Parathyroid adenoma (tissue), 2 donors: ENCODE measurements at regions not wholly inside any gene's neighbourhood (a gene's known extent, or its start where the extent isn't known, plus 50 kb on each side); places are given as distances from the start of the nearest gene placed in this dataset.

ENCODE experiments used
- H2AFZ ChIP-seq: fragments of 300-600 bp; sonication (generic); one replicate; pipeline ENCODE4 v1.7.0; 2017; ENCODE audit warnings: antibody characterized with exemption, mild to moderate bottlenecking
- H3K27ac ChIP-seq: fragments of 300-600 bp; sonication (generic); one replicate; pipeline ENCODE4 v1.7.0; 2017
- H3K27me3 ChIP-seq: fragments of 300-600 bp; sonication (generic); one replicate; pipeline ENCODE4 v1.7.0; 2017; ENCODE audit warnings: low read length; ENCODE audit not compliant: control insufficient read depth, insufficient read depth
- H3K36me3 ChIP-seq: fragments of 300-600 bp; sonication (generic); one replicate; pipeline ENCODE4 v1.7.0; 2017; ENCODE audit warnings: low read length; ENCODE audit not compliant: control insufficient read depth, insufficient read depth
- H3K4me1 ChIP-seq: fragments of 300-600 bp; sonication (generic); one replicate; pipeline ENCODE4 v1.7.0; 2017; ENCODE audit warnings: control low read depth
- H3K4me2 ChIP-seq: fragments of 300-600 bp; sonication (generic); one replicate; pipeline ENCODE4 v1.7.0; 2017; ENCODE audit warnings: low read length
- H3K4me3 ChIP-seq: fragments of 300-600 bp; sonication (generic); one replicate; pipeline ENCODE4 v1.7.0; 2017; ENCODE audit warnings: low read depth, low read length
- H3K79me2 ChIP-seq: fragments of 300-600 bp; sonication (generic); one replicate; pipeline ENCODE4 v1.7.0; 2017; ENCODE audit warnings: control low read depth
- H3K9ac ChIP-seq: fragments of 300-600 bp; sonication (generic); one replicate; pipeline ENCODE4 v1.7.0; 2017; ENCODE audit warnings: mild to moderate bottlenecking
- H3K9me3 ChIP-seq: fragments of 300-600 bp; sonication (generic); one replicate; pipeline ENCODE4 v1.7.0; 2017; ENCODE audit warnings: low read length; ENCODE audit not compliant: control insufficient read depth
- CTCF ChIP-seq: fragments of 300-600 bp; sonication (generic); IDR thresholded peaks from one replicate; pipeline ENCODE4 v1.7.0; 2017; ENCODE audit warnings: antibody characterized with exemption, mild to moderate bottlenecking
- donor health status: primary hyperparathyroidism.

- Histone ChIP-seq H3K9me3 (no peaks in the 10 kb centered on the region), H3K36me3 (no peaks in the 10 kb centered on the region), H3K27me3 (no peaks in the 10 kb centered on the region), H2AFZ (no peak overlapping the region), H3K4me1 (no peaks in the 10 kb centered on the region), H3K27ac (no peak overlapping the region), H3K9ac (no peak overlapping the region), H3K4me3 (no peak overlapping the region), H3K79me2 (no peaks in the 10 kb centered on the region), H3K4me2 (no peak overlapping the region)
- no peak for TF ChIP-seq CTCF
Measured at GRCh38 chr11:116348226-116348625, 424.6 kb downstream of the BUD13 start.

- Histone ChIP-seq H3K79me2 (no peaks in the 10 kb centered on the region), H3K36me3 (no peaks in the 10 kb centered on the region), H2AFZ (no peak overlapping the region), H3K9me3 (no peaks in the 10 kb centered on the region), H3K9ac (no peak overlapping the region), H3K27me3 (no peaks in the 10 kb centered on the region), H3K4me1 (no peaks in the 10 kb centered on the region), H3K4me3 (no peak overlapping the region), H3K4me2 (no peak overlapping the region), H3K27ac (no peak overlapping the region)
- TF ChIP-seq CTCF: no peak
Measured at GRCh38 chr11:116345575-116345974, 427.2 kb downstream of the BUD13 start.

- no peaks in the 10 kb centered on the region for H3K9me3 ChIP-seq
- H2AFZ ChIP-seq: no peak overlapping the region
- H3K4me2 ChIP-seq: no peak overlapping the region
- no peaks in the 10 kb centered on the region for H3K27me3 ChIP-seq
- H3K27ac ChIP-seq: no peak overlapping the region
- no peak for TF ChIP-seq CTCF
- H3K4me3 ChIP-seq: no peak overlapping the region
- no peaks in the 10 kb centered on the region for H3K79me2 ChIP-seq
- no peaks in the 10 kb centered on the region for H3K36me3 ChIP-seq
- H3K9ac ChIP-seq: no peak overlapping the region
- H3K4me1 ChIP-seq: no peaks in the 10 kb centered on the region
Measured at GRCh38 chr11:116344601-116345000, 428.2 kb downstream of the BUD13 start.

GRCh38 chr11:116343270-116343669 lies 429.5 kb downstream of the BUD13 start:
- TF ChIP-seq CTCF: no peak
- no peaks in the 10 kb centered on the region for H3K36me3 ChIP-seq

GRCh38 chr11:116342148-116342547 lies 430.6 kb downstream of the BUD13 start:
- Histone ChIP-seq H3K27ac (no peak overlapping the region), H3K4me2 (no peak overlapping the region), H3K9ac (no peak overlapping the region), H3K9me3 (no peaks in the 10 kb centered on the region), H3K4me3 (no peak overlapping the region), H2AFZ (no peak overlapping the region), H3K27me3 (no peaks in the 10 kb centered on the region), H3K79me2 (no peaks in the 10 kb centered on the region), H3K4me1 (no peaks in the 10 kb centered on the region), H3K36me3 (no peaks in the 10 kb centered on the region)
- TF ChIP-seq CTCF: no peak

More at GRCh38 chr11:116343270-116343669, 429.5 kb downstream of the BUD13 start:
- Histone ChIP-seq H3K9me3 (no peaks in the 10 kb centered on the region), H3K4me3 (no peak overlapping the region), H3K9ac (no peak overlapping the region), H3K4me1 (no peaks in the 10 kb centered on the region), H3K27me3 (no peaks in the 10 kb centered on the region), H3K79me2 (no peaks in the 10 kb centered on the region), H2AFZ (no peak overlapping the region), H3K27ac (no peak overlapping the region), H3K4me2 (no peak overlapping the region)
